Limb (tissue), 2 donors: ENCODE measurements at regions not wholly inside any gene's neighbourhood (a gene's known extent, or its start where the extent isn't known, plus 50 kb on each side); places are given as distances from the start of the nearest gene placed in this dataset.
"Not testable (repeated sequence)": the region's sequence is repeated elsewhere in the genome, so short reads cannot be mapped to it uniquely, and the experiment has no call there.

ENCODE experiments used
- DNase-seq, 2 donors: peaks; one replicate each; pipeline ENCODE4 v3.0.0-alpha.2; 2016; ENCODE audit errors: extremely low spot score in 2 of 2

DNA sequence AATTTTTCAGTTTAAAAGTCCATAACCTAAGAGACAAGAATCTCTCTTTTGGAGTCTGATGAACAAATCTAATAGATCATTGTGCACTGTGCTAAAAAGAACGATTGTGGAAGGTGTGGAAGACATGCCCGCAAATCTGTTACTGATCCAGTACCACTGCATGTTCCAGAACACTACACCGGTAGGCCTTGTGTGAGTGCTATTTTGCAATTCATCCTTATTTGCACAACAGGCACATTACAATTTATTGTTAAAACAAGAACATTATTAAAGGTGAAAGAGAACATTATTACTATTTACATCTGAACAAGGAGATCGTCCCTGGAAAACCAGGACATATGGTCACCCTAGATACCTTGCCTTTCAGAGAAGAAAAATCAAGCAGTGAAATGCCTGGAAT is 205.7 kb upstream of the NECTIN3 start:
- DNase-seq = no peak

- no peak for DNase-seq
Observed at GRCh38 chr3:110868106-110868505, 203.5 kb upstream of the NECTIN3 start.

DNA sequence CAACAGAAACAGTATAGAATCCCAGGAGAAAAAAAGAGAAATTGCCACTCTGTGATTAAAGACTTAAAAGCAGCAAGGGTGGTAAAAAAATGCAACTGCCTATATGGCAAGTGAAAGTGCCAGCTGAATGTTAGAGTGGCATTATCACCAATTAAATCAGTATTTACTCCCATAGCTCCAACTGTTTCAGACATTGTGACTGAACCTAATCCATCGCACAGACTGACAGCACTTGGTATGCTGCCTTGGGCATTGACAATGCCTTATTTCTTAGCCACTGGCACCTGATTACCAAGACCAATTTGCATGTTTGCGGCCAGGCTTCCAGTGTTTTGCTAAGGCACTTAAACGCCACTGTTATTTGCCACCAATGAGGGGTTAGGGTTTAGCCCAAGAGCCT is 201.9 kb upstream of the NECTIN3 start:
- no peak for DNase-seq

DNA sequence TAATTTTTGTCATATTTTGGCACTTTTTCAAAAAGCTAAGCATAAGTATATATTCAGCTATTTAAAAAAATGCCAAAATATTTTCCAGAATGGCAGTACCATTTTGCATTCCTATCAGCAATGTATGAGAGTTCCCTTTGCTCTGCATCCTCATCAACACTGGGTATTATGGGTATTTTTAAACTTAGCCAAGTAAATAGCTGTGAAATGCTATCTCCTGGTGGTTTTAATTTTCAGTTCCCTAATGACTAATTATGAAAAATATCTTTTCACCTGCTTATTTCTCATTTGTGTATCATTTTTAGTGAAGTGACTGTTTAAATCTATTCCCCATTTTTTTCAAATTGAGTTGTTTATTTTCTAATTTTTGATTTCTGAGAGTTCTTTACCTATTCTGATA is 199.7 kb upstream of the NECTIN3 start:
- DNase-seq = no peak

DNA sequence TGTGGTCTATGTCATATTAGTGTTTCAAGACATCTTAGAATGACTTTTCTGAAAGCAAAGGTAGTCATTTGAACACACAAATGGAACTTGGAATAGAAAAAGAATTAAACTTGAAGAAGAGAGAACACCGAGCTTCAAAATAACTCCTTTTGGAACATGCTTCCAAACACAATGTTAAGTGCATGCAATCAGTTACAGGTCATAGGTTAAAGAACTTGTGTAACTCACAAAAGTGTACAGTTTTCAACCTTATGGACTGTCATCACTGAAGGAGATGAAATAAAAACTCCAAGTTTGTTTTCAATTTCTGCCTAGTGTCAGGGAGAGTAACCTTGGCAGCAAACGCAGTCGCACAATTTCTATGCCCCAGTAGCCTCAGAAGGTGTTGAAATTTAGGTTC is 192.9 kb upstream of the NECTIN3 start:
- DNase-seq = no peak

- DNase-seq = no peak
Observed at GRCh38 chr3:110881069-110881468, 190.5 kb upstream of the NECTIN3 start.

GRCh38 chr3:110886222-110886893 is 185.3 kb upstream of the NECTIN3 start:
- DNase-seq = no peak

DNA sequence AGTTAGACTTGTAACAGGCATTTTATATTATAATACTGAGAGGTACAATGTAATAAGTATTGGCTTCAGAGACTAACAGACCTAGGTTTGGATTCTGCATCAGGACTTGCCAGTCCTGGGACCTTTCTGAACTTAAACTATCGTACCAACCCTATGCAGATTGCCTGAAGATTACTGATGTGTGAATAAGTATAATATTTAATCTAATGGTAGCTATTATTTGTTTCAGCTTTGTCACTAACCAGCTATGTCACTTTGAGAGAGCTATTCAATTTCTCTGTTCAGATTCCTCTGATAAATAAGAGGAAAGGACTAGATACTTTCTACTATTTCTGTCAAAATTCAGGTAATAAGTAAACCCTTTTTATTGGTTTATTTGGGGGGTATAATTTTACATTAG is 184.4 kb upstream of the NECTIN3 start:
- DNase-seq = no peak

GRCh38 chr3:110888625-110889375 is 182.8 kb upstream of the NECTIN3 start:
- DNase-seq = not testable (repeated sequence)

DNA sequence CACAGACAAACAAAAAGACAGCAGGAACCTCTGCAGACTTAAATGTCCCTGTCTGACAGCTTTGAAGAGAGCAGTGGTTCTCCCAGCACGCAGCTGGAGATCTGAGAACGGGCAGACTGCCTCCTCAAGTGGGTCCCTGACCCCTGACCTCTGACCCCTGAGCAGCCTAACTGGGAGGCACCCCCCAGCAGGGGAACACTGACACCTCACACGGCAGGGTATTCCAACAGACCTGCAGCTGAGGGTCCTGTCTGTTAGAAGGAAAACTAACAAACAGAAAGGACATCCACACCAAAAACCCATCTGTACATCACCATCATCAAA is 182.3 kb upstream of the NECTIN3 start:
- not testable (repeated sequence) for DNase-seq

DNA sequence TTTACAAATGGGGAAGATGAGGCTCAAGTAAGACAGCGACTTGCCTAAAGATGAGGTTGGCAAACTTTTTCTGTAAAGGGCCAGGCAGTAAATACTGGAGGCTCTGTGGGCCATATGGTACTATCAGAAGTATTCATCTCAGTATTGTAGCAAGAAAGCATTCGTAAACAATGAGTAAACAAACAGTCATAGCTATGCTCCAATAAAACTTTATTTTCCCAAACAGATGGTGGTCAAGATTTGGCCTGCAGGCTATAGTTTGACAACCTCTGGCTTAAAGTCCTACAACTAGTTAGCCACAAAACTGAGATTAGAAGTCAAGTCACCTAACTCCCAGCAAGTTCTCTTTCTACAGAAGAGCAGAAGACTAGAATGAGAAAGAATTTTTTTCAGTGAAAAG is 177.0 kb upstream of the NECTIN3 start:
- DNase-seq = no peak

- no peak for DNase-seq
Observed at GRCh38 chr3:110895054-110895453, 176.6 kb upstream of the NECTIN3 start.

- DNase-seq = no peak
Observed at GRCh38 chr3:110897046-110897445, 174.6 kb upstream of the NECTIN3 start.

- no peak for DNase-seq
Observed at GRCh38 chr3:110900576-110900975, 171.0 kb upstream of the NECTIN3 start.

DNA sequence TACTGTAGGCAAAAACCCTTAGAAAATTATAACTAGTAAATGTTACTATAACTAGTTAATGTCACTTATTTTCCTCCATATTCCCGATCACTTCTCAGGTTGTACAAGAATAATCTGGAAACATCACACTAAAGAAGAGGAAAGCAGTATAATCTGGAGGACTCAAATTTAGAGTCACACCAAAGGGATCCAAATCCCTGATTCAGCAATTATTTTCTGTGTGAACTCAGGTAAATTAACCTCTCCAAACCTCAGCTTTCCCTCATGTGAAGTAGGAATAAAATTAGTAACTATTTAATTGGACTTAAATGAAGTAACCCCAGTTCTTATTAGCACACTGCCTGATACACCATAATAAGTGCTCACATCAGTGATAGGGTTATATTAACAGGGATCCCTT is 170.1 kb upstream of the NECTIN3 start:
- no peak for DNase-seq

DNA sequence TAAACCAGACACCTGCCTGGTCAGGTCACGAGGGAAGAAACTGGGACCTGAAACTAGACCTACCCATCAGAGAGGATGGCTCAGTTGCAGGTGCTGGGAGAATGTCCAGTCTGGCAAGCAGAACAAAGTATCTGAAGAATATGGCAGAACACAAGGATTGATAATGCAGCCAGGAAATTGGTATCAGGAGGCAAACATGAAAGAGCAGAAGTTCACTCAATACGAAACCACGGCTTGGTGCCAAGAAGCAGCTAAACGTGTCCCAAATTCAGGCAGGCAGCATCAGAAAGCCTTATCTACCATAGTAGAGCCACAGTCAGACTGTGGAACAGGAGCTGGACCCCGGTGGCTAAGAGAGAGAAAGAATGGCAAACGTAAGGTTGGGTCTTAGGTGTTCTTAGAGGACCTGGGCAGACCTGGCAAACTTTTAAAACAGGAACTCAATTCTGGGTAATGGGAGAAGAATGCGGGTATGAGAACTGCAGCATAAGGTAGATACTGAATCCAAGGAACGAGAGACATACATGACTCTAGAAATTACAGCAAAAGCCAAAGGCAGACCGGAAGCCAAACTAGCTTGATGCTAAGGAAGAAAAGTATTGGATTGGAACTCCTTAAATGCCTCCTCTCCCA is 169.0 kb upstream of the NECTIN3 start:
- no peak for DNase-seq

- DNase-seq = no peak
Observed at GRCh38 chr3:110903771-110904519, 167.7 kb upstream of the NECTIN3 start.

GRCh38 chr3:110904520-110904890 is 167.1 kb upstream of the NECTIN3 start:
- DNase-seq = no peak

DNA sequence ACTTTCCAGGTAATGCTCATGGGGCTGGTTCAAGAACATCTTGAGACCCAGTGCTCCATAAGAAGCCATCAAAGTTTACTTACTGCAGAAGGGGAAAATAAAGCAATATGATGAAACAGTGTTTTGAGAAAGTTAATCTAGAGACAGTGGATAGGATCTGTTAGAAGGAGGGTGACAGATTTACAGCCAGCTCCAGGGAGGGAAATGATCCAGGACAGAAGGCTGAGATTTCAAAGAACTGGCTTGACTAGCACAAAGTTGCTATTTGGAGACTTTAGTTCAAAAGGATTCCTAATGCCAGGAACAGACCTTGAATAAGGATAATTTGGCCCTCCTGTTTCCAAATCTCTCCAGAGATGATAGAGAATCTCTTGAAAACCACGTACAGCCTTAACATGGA is 166.5 kb upstream of the NECTIN3 start:
- DNase-seq = no peak

GRCh38 chr3:110909839-110910238 is 161.8 kb upstream of the NECTIN3 start:
- no peak for DNase-seq

DNA sequence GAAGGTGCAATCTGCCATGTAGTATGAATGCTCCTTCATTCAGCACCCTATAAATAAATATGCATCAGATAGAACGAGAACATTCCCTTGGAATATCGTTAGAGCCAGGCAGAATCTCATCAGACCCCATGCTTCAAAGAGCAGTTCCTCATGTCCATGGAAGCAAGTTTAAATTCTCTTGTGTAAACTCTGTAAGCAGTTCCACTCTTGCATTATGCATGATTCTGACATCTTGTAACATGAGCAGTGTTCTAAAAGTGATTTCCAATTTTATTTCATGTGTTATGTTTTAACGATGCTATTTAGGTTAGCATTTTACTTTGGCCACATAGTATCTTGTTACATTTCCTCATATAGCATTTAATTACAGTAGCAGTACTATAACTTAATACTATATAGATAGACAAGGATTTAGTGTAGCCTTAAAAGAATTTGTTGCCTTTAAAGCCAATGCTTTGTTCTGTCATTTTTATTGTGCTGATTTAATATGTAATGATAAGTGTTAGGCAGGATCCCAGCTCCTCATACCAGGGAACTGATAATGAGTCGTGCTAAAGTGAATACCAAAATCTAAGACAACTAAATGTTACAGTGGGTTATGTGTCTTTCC is 161.2 kb upstream of the NECTIN3 start:
- DNase-seq = no peak

- no peak for DNase-seq
Observed at GRCh38 chr3:110918963-110919362, 152.7 kb upstream of the NECTIN3 start.
